ENCODE measurements at regions not wholly inside any gene's neighbourhood (a gene's known extent, or its start where the extent isn't known, plus 50 kb on each side); places are given as distances from the start of the nearest gene placed in this dataset.

- TF ChIP-seq ZNF384 (IDR thresholded peaks at IDR 0.05) (no peak), LEF1 (IDR thresholded peaks at IDR 0.05; ENCODE audit: borderline replicate concordance) (no peak), TARDBP (IDR thresholded peaks at IDR 0.05) (no peak)
Observed at GRCh38 chr21:23021481-23021880, 2023.3 kb downstream of the NCAM2 start.
